B cell (primary cell): ENCODE measurements at regions not wholly inside any gene's neighbourhood (a gene's known extent, or its start where the extent isn't known, plus 50 kb on each side); places are given as distances from the start of the nearest gene placed in this dataset.

ENCODE experiments used
- ATAC-seq: fragments of 200-7000 bp; cut with Tn5 transposase; one replicate; pipeline ENCODE4 v1.10.0; 2021; ENCODE audit warnings: low read depth, mild to moderate bottlenecking, moderate number of reproducible peaks, moderate library complexity
- CTCF ChIA-PET: fragments of 350-600 bp; sonication (Branson Sonifier 250); formaldehyde crosslinking; loops from one replicate; lab custom pipeline; 2021; ENCODE audit warnings: antibody characterized with exemption, inconsistent platforms; lab: Charles Lee
- POLR2A ChIA-PET: fragments of 350-600 bp; sonication (Branson Sonifier 250); formaldehyde crosslinking; loops from one replicate; lab custom pipeline; 2021; ENCODE audit warnings: antibody characterized with exemption; lab: Charles Lee
- DNase-seq: peaks from one replicate; pipeline ENCODE4 v3.0.0; 2013
- H2AFZ ChIP-seq: 2 replicates; pipeline ENCODE4 v1.6.1; 2012; ENCODE audit warnings: mild to moderate bottlenecking, low read depth, low read length; ENCODE audit not compliant: insufficient read depth, poor library complexity, severe bottlenecking
- H3K27ac ChIP-seq, 2 donors: 1 replicate in 1 of 2; 2 replicates in 1 of 2; pipeline ENCODE4 v1.5.1; 2012 to 2013; ENCODE audit warnings: low read length in 2 of 2, mild to moderate bottlenecking in 2 of 2, moderate library complexity in 1 of 2
- H3K27me3 ChIP-seq, 4 experiments: fragments of 200-600 bp in 1 of 4; sonication (generic) in 1 of 4; replicated peaks in 1 of 4; 1 replicate in 2 of 4; 2 replicates in 2 of 4; pipeline versions ENCODE4 v1.6.1 to v1.7.0; 2013 to 2016; ENCODE audit warnings: low read length in 3 of 4, mild to moderate bottlenecking in 2 of 4, mixed read lengths in 1 of 4, moderate library complexity in 1 of 4; ENCODE audit not compliant: insufficient read depth in 4 of 4, control insufficient read depth in 3 of 4; ENCODE audit errors: control extremely low read depth in 1 of 4
- H3K36me3 ChIP-seq, 2 experiments: replicated peaks in 1 of 2; 1 replicate in 1 of 2; 2 replicates in 1 of 2; pipeline versions ENCODE4 v1.6.1 to v1.7.1; 2013; ENCODE audit warnings: low read length in 1 of 2; ENCODE audit not compliant: insufficient read depth in 2 of 2, control insufficient read depth in 1 of 2; ENCODE audit errors: control extremely low read depth in 1 of 2, extremely low read depth in 1 of 2
- H3K4me1 ChIP-seq, 2 donors: fragments of 200-600 bp in 1 of 2; sonication (generic) in 1 of 2; 1 replicate in 1 of 2; 2 replicates in 1 of 2; pipeline versions ENCODE4 v1.5.1 to v1.6.1; 2013 to 2017; ENCODE audit warnings: low read length in 2 of 2; ENCODE audit not compliant: control insufficient read depth in 2 of 2, insufficient read depth in 2 of 2
- H3K4me2 ChIP-seq: replicated peaks from 2 replicates; pipeline ENCODE3; 2012; ENCODE audit warnings: mild to moderate bottlenecking, low read depth, low read length; ENCODE audit not compliant: poor library complexity, severe bottlenecking
- H3K4me3 ChIP-seq, 5 experiments: fragments of 200-600 bp in 1 of 5; sonication (generic) in 1 of 5; 1 replicate in 3 of 5; 2 replicates in 2 of 5; pipeline versions ENCODE4 v1.5.1 to v1.7.0; 2011 to 2016; ENCODE audit warnings: low read length in 4 of 5, mild to moderate bottlenecking in 4 of 5, low read depth in 2 of 5, control low read depth in 1 of 5, moderate library complexity in 1 of 5; ENCODE audit not compliant: insufficient read depth in 1 of 5; ENCODE audit errors: control extremely low read depth in 1 of 5, extremely low read depth in 1 of 5
- H3K79me2 ChIP-seq: fragments of 200-600 bp; sonication (generic); one replicate; pipeline ENCODE4 v1.6.0; 2016; ENCODE audit warnings: low read length; ENCODE audit not compliant: control insufficient read depth, insufficient read depth
- H3K9ac ChIP-seq: fragments of 200-600 bp; sonication (generic); 2 replicates; pipeline ENCODE4 v1.6.1; 2017; ENCODE audit warnings: mild to moderate bottlenecking, low read length, moderate library complexity
- H3K9me3 ChIP-seq, 3 donors: one replicate each; pipeline versions ENCODE4 v1.6.1 to v1.7.1; 2013; ENCODE audit warnings: low read length in 2 of 3; ENCODE audit not compliant: control insufficient read depth in 2 of 3, insufficient read depth in 1 of 3; ENCODE audit errors: control extremely low read depth in 1 of 3
- H4K20me1 ChIP-seq: 2 replicates; pipeline ENCODE4 v1.6.0; 2012; ENCODE audit warnings: mild to moderate bottlenecking, low read length; ENCODE audit not compliant: insufficient read depth, control insufficient read depth, poor library complexity, severe bottlenecking
- H3K27ac Mint-ChIP-seq: one replicate; pipeline ENCODE4 v1.8.0; 2021; ENCODE audit warnings: mixed read lengths
- H3K27me3 Mint-ChIP-seq: one replicate; pipeline ENCODE4 v1.8.0; 2021; ENCODE audit warnings: mixed read lengths
- H3K4me1 Mint-ChIP-seq: one replicate; pipeline ENCODE4 v1.8.0; 2021; ENCODE audit warnings: mixed read lengths
- H3K4me3 Mint-ChIP-seq: one replicate; pipeline ENCODE4 v1.8.0; 2021; ENCODE audit warnings: mixed read lengths
- H3K9me3 Mint-ChIP-seq: one replicate; pipeline ENCODE4 v1.8.0; 2022; ENCODE audit warnings: mixed read lengths; ENCODE audit not compliant: insufficient read depth
- CTCF ChIP-seq: fragments of 200-600 bp; IDR thresholded peaks from one replicate; pipeline ENCODE4 v1.8.0; 2022; ENCODE audit warnings: antibody characterized with exemption, mild to moderate bottlenecking
- EZH2 ChIP-seq: IDR thresholded peaks from 2 replicates; pipeline ENCODE4 v1.6.1; 2012; ENCODE audit warnings: borderline replicate concordance, low read depth, mild to moderate bottlenecking, moderate library complexity, low read length; ENCODE audit not compliant: insufficient read depth, poor library complexity, severe bottlenecking
- WGBS: methylation state at CpG from one replicate; pipeline ENCODE4 v1.1.5; 2013; ENCODE audit warnings: missing lambda C conversion rate; ENCODE audit not compliant: insufficient coverage; 5-methylcytosine and 5-hydroxymethylcytosine counted together
- intact Hi-C: fragments of 100-400 bp; cut with micrococcal nuclease; formaldehyde crosslinking; loops from one replicate; pipeline ENCODE4 v1.10.0; 2022

DNA sequence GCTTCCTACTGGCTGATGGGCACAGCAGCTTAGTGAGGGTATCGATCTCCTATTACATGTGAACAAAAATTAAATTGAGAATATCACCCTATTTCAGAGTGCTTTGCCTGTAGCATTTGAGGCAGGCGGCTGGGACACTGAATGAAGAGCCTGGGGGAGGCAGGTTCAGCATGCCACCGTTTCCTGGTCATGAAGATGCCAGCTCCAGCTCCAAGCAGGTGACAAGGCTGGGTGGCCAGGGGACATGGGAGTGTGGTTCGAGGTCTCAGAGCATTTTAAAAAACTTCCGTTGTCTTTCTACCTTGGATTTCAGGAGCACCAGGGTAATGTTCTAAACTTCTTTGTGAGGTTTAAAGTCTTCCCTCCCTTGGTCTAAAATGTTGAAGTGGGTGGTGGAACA lies 158.2 kb downstream of the RPLP1 start:
- intact Hi-C loops: no loop called here

GRCh38 chr15:69612112-69612511 lies 159.5 kb downstream of the RPLP1 start:
- no peak for ATAC-seq
- CTCF ChIA-PET: no interaction called here
- H3K27me3 ChIP-seq: peaks cover 0 to 4% (median 1%) of the 10 kb centered on the region in 4 experiments
- intact Hi-C loops: no loop called here
- no peak for DNase-seq
- WGBS: 61% methylated on average over 2 of the region's 2 CpGs
- Mint-ChIP-seq H3K4me3 (no peak overlapping the region), H3K27me3 (peaks cover 8% of the 10 kb centered on the region), H3K4me1 (no peaks in the 10 kb centered on the region), H3K27ac (no peak overlapping the region), H3K9me3 (no peaks in the 10 kb centered on the region)
- H3K36me3 ChIP-seq: no peaks in the 10 kb centered on the region
- H3K27ac ChIP-seq: no peak overlapping the region
- no peaks in the 10 kb centered on the region for H3K9me3 ChIP-seq
- no peak overlapping the region for H3K4me3 ChIP-seq
- TF ChIP-seq EZH2 (no peak), CTCF (no peak)
- H4K20me1 ChIP-seq: no peaks in the 10 kb centered on the region
- no peak overlapping the region for H3K9ac ChIP-seq
- no peak overlapping the region for H2AFZ ChIP-seq
- H3K79me2 ChIP-seq: no peaks in the 10 kb centered on the region
- no peaks in the 10 kb centered on the region for H3K4me1 ChIP-seq
- POLR2A ChIA-PET: no interaction called here
- no peak overlapping the region for H3K4me2 ChIP-seq

More for the DNA sequence above, 158.2 kb downstream of the RPLP1 start:
- POLR2A ChIA-PET: no interaction called here
- Histone ChIP-seq H3K27me3 (peaks cover 0 to 4% (median 1%) of the 10 kb centered on the region in 4 experiments), H3K27ac (no peak overlapping the region), H3K79me2 (no peaks in the 10 kb centered on the region), H4K20me1 (no peaks in the 10 kb centered on the region), H3K36me3 (no peaks in the 10 kb centered on the region), H3K9ac (no peak overlapping the region), H3K9me3 (no peaks in the 10 kb centered on the region), H2AFZ (no peak overlapping the region), H3K4me2 (no peak overlapping the region), H3K4me1 (no peaks in the 10 kb centered on the region), H3K4me3 (no peak overlapping the region)
- WGBS: 85% methylated on average over 4 of the region's 5 CpGs
- ATAC-seq (no peak), DNase-seq (no peak)
- Mint-ChIP-seq H3K9me3 (no peaks in the 10 kb centered on the region), H3K27ac (no peak overlapping the region), H3K4me3 (no peak overlapping the region), H3K27me3 (peaks cover 8% of the 10 kb centered on the region), H3K4me1 (peaks cover 1% of the 10 kb centered on the region)
- CTCF ChIA-PET: no interaction called here
- TF ChIP-seq CTCF (no peak), EZH2 (no peak)
